ENCODE measurements at regions not wholly inside any gene's neighbourhood (a gene's known extent, or its start where the extent isn't known, plus 50 kb on each side); places are given as distances from the start of the nearest gene placed in this dataset.

DNA sequence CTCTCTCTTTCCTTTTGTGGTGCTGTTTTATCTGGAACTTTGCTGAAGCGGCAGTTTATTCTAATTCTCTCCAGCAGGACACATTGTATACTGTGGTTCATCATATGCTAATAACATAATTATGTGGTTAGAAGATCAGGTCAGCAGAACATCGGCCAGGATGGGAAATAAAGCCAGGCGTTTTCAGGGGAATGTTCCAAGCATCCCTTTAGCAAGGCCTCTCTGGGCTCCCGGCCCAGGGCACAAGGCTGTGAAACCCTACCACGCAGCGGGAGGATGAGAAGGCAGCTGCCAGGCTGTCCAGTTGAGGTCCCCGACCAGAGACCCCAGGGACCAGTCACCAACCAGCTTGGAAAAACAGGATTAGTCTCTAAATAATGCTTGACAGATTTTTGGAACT, 112.2 kb upstream of the GALNT17 start:
- Histone ChIP-seq H4K20me1 (ENCODE audit: insufficient read depth) (no peaks in the 10 kb centered on the region), H3K27ac (no peak overlapping the region), H3K9ac (no peak overlapping the region), H3K79me2 (ENCODE audit: insufficient read depth, low read depth) (no peaks in the 10 kb centered on the region), H3K4me1 (ENCODE audit: low read depth, poor library complexity, severe bottlenecking) (no peaks in the 10 kb centered on the region), H2AFZ (ENCODE audit: low read depth) (no peak overlapping the region), H3K4me2 (no peak overlapping the region), H3K4me3 (IDR thresholded peaks at IDR 0.05; ENCODE audit: insufficient read depth, low read depth, low read length) (no peak overlapping the region), H3K36me3 (ENCODE audit: insufficient read depth) (no peaks in the 10 kb centered on the region), H3K27me3 (ENCODE audit: insufficient read depth, low read depth) (no peaks in the 10 kb centered on the region)
- TF ChIP-seq, protein P1, sequence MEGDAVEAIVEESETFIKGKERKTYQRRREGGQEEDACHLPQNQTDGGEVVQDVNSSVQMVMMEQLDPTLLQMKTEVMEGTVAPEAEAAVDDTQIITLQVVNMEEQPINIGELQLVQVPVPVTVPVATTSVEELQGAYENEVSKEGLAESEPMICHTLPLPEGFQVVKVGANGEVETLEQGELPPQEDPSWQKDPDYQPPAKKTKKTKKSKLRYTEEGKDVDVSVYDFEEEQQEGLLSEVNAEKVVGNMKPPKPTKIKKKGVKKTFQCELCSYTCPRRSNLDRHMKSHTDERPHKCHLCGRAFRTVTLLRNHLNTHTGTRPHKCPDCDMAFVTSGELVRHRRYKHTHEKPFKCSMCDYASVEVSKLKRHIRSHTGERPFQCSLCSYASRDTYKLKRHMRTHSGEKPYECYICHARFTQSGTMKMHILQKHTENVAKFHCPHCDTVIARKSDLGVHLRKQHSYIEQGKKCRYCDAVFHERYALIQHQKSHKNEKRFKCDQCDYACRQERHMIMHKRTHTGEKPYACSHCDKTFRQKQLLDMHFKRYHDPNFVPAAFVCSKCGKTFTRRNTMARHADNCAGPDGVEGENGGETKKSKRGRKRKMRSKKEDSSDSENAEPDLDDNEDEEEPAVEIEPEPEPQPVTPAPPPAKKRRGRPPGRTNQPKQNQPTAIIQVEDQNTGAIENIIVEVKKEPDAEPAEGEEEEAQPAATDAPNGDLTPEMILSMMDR (conservative IDR thresholded peaks at IDR 0.05; ENCODE audit: low read depth, low read length) = no peak

DNA sequence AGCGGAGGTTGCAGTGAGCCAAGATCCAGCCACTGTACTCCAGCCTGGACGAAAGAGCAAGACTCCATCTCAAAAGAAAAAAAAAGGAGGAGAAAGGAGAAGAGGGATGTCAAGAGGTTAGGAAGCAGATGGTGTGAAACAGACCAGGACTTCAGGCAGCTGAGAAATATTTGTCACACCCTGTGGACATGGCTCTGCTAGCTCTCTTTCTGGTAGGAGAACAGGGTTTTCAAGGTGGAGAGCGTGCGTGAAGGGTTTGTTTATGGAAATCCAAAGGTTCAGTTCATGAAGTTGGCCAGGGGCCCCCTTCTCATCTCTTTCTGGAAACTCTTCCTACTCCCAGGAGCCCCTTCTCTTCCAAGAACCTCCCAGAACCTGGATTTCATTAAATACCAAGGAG, 110.8 kb upstream of the GALNT17 start:
- H3K4me3 ChIP-seq (IDR thresholded peaks at IDR 0.05; ENCODE audit: insufficient read depth, low read depth, low read length) = no peak overlapping the region
- TF ChIP-seq, protein P1 (conservative IDR thresholded peaks at IDR 0.05; ENCODE audit: low read depth, low read length) = no peak
- H2AFZ ChIP-seq (ENCODE audit: low read depth) = no peak overlapping the region
- no peaks in the 10 kb centered on the region for H3K4me1 ChIP-seq (ENCODE audit: low read depth, poor library complexity, severe bottlenecking)
- no peaks in the 10 kb centered on the region for H4K20me1 ChIP-seq (ENCODE audit: insufficient read depth)
- H3K9ac ChIP-seq = no peak overlapping the region
- H3K36me3 ChIP-seq (ENCODE audit: insufficient read depth) = no peaks in the 10 kb centered on the region
- H3K27ac ChIP-seq = no peak overlapping the region
- H3K27me3 ChIP-seq (ENCODE audit: insufficient read depth, low read depth) = no peaks in the 10 kb centered on the region
- H3K79me2 ChIP-seq (ENCODE audit: insufficient read depth, low read depth) = no peaks in the 10 kb centered on the region
- H3K4me2 ChIP-seq = no peak overlapping the region

DNA sequence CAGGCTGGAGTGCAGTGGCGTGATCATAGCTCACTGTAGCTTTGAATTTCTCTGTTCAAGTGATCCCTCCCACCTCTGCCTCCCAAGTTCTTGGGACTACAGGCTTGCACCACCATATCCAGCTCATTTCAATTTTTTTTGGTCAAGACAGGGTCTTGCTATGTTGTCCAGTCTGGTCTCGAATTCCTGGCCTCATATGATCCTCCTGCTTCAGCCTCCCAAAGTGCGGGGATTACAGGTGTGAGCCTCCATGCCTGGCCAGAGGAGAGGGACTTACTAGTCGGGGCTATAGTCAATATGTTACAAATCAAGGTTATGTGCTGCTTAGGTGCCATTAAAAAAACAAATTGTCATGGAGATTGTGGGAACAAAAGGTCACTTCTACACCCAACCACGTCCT, 105.3 kb upstream of the GALNT17 start:
- H4K20me1 ChIP-seq (ENCODE audit: insufficient read depth) = no peaks in the 10 kb centered on the region
- H3K4me3 ChIP-seq (IDR thresholded peaks at IDR 0.05; ENCODE audit: insufficient read depth, low read depth, low read length) = no peak overlapping the region
- H3K27me3 ChIP-seq (ENCODE audit: insufficient read depth, low read depth) = no peaks in the 10 kb centered on the region
- H3K79me2 ChIP-seq (ENCODE audit: insufficient read depth, low read depth) = no peaks in the 10 kb centered on the region
- TF ChIP-seq, protein P1 (conservative IDR thresholded peaks at IDR 0.05; ENCODE audit: low read depth, low read length) = no peak
- no peak overlapping the region for H3K9ac ChIP-seq
- H3K27ac ChIP-seq = no peak overlapping the region
- H3K36me3 ChIP-seq (ENCODE audit: insufficient read depth) = no peaks in the 10 kb centered on the region
- no peak overlapping the region for H2AFZ ChIP-seq (ENCODE audit: low read depth)
- no peaks in the 10 kb centered on the region for H3K4me1 ChIP-seq (ENCODE audit: low read depth, poor library complexity, severe bottlenecking)
- no peak overlapping the region for H3K4me2 ChIP-seq

DNA sequence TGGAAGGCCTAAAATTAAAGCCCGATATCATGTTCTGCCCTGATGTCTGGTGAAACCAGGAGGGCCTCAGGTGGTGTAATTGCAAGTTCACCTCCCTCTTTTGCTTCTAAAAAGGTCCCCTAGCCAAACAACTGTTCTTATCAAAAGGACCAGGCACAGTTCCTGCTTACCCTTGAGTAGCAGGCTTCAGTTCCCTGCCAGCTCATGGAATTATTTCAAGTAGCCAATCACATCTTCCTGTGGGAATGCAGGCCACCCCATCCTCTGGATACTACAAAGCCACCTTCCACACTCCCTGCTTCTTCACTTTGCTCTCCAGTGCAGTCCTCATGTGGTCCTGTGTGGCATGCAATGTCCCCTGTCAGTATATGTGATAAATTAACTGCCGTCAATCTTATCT, 97.7 kb upstream of the GALNT17 start:
- H3K36me3 ChIP-seq (ENCODE audit: insufficient read depth) = no peaks in the 10 kb centered on the region
- no peaks in the 10 kb centered on the region for H3K27me3 ChIP-seq (ENCODE audit: insufficient read depth, low read depth)
- H3K27ac ChIP-seq = no peak overlapping the region
- H4K20me1 ChIP-seq (ENCODE audit: insufficient read depth) = no peaks in the 10 kb centered on the region
- TF ChIP-seq, protein P1 (conservative IDR thresholded peaks at IDR 0.05; ENCODE audit: low read depth, low read length) = no peak
- no peak overlapping the region for H3K9ac ChIP-seq
- H2AFZ ChIP-seq (ENCODE audit: low read depth) = no peak overlapping the region
- H3K4me2 ChIP-seq = no peak overlapping the region
- H3K4me3 ChIP-seq (IDR thresholded peaks at IDR 0.05; ENCODE audit: insufficient read depth, low read depth, low read length) = no peak overlapping the region
- H3K4me1 ChIP-seq (ENCODE audit: low read depth, poor library complexity, severe bottlenecking) = no peaks in the 10 kb centered on the region
- no peaks in the 10 kb centered on the region for H3K79me2 ChIP-seq (ENCODE audit: insufficient read depth, low read depth)

DNA sequence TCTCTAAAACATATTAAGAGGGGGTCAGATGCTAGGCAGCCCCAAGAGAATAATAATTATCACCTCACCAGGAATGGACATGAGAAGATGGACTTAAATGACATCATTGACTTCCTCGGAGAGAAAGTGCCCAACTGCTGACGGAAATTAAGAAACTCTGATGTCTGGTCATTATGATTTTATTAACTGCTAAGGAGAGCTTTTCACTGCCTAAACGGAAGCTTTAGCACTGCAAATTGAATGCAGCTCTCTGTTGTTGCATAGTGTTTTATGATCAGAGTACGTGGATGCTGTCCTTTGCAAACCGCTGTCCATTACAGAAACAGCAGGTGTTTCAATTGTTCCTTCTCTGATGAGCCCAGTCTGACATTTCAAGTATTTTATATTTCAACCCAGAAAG, 89.4 kb upstream of the GALNT17 start:
- no peak overlapping the region for H3K9ac ChIP-seq
- no peak overlapping the region for H2AFZ ChIP-seq (ENCODE audit: low read depth)
- no peaks in the 10 kb centered on the region for H4K20me1 ChIP-seq (ENCODE audit: insufficient read depth)
- TF ChIP-seq, protein P1 (conservative IDR thresholded peaks at IDR 0.05; ENCODE audit: low read depth, low read length) = no peak
- no peaks in the 10 kb centered on the region for H3K79me2 ChIP-seq (ENCODE audit: insufficient read depth, low read depth)
- no peaks in the 10 kb centered on the region for H3K27me3 ChIP-seq (ENCODE audit: insufficient read depth, low read depth)
- H3K4me3 ChIP-seq (IDR thresholded peaks at IDR 0.05; ENCODE audit: insufficient read depth, low read depth, low read length) = no peak overlapping the region
- no peak overlapping the region for H3K27ac ChIP-seq
- no peaks in the 10 kb centered on the region for H3K4me1 ChIP-seq (ENCODE audit: low read depth, poor library complexity, severe bottlenecking)
- no peak overlapping the region for H3K4me2 ChIP-seq
- no peaks in the 10 kb centered on the region for H3K36me3 ChIP-seq (ENCODE audit: insufficient read depth)

Data from KMS-11 (cell line).